Pons (tissue), 1 donor: ENCODE measurements at regions not wholly inside any gene's neighbourhood (a gene's known extent, or its start where the extent isn't known, plus 50 kb on each side); places are given as distances from the start of the nearest gene placed in this dataset.
A peak's percentile ranks its signal among the peaks of the same experiment; 100 is the strongest.

Experiments used
- DNase-seq: peaks from one replicate; pipeline ENCODE4 v3.0.0-alpha.2; 2016; ENCODE audit warnings: low spot score

- DNase-seq: no peak
These were observed 65.1 kb downstream of the SLC4A3 start for GRCh38 chr2:219692521-219692920.

DNA sequence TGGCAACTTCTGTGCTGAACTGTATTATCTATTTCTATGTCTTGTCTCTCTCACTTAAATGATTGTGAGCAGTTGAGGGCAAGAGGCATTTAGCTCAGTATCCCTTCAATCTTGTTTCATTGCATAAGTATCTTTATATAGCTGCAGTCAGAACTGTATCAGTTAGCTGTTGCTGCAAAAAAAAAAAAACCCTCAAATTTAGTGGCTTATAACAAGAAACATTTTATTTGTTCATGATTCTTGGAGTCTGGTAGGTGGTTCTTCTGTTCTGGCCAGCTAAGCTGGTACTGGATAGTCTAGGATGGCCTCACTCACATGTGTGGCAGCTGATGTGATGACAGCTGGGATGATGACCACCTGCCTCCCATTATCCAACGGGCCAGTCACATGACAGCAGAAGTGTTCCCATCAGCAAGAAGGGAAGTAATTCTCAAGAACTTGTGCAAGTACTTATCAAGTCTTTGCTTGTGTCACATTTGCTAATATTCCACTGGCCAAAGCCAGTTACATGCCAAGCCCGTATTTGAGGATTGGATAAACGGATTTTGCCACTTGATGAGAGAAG is 67.8 kb downstream of the SLC4A3 start:
- no peak for DNase-seq

- DNase-seq: no peak
These were observed 70.6 kb downstream of the SLC4A3 start for GRCh38 chr2:219697811-219698747.

- DNase-seq: no peak
These were observed 71.5 kb downstream of the SLC4A3 start for GRCh38 chr2:219698748-219699439.

GRCh38 chr2:219699440-219699821 is 72.0 kb downstream of the SLC4A3 start:
- no peak for DNase-seq

- DNase-seq: peak; percentile 18
These were observed 74.6 kb downstream of the SLC4A3 start for GRCh38 chr2:219701847-219702634.

- DNase-seq: no peak
These were observed 75.5 kb downstream of the SLC4A3 start for GRCh38 chr2:219702796-219703545.

DNA sequence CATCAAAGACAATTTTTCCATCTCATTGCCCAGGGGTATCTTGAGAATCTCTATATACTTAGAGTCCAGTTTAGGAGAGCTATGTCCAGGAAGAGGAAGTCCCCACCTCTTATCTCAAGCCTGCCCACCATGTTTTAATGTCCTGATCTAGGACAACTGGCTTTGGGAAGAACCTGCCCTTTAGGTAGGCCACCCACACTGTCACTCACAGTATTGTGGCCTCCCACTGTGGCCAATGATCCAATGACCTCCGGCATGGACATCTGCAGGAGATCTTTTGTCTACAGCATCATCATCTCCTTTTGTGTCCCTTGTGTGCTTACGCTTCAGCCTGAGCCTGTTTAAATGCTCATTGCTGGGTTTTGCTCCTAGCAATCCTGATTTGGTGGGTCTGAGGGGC is 77.4 kb downstream of the SLC4A3 start:
- no peak for DNase-seq

DNA sequence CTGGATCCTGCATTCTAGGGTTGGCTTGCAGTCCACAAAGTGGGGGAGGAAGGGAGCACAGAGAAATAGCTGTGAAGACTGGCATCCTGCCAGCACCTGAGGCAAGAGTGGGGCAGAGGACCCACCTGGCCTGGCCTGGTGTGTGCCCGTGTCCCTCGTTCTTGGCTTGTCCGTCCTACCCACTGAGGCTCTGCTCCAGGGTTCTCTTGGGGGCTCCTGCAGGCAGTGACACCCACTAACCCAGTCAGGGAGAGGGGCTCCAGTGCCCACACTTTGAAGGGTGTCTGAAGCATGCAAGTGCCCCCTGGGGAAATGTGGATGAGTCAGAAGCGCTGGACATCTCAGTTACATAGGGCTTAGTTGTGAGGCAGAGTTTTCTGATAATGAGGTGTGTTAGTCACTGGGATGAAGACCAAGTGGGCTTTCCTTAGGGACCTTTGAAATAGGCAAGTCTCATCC is 79.4 kb downstream of the SLC4A3 start:
- DNase-seq: no peak

DNA sequence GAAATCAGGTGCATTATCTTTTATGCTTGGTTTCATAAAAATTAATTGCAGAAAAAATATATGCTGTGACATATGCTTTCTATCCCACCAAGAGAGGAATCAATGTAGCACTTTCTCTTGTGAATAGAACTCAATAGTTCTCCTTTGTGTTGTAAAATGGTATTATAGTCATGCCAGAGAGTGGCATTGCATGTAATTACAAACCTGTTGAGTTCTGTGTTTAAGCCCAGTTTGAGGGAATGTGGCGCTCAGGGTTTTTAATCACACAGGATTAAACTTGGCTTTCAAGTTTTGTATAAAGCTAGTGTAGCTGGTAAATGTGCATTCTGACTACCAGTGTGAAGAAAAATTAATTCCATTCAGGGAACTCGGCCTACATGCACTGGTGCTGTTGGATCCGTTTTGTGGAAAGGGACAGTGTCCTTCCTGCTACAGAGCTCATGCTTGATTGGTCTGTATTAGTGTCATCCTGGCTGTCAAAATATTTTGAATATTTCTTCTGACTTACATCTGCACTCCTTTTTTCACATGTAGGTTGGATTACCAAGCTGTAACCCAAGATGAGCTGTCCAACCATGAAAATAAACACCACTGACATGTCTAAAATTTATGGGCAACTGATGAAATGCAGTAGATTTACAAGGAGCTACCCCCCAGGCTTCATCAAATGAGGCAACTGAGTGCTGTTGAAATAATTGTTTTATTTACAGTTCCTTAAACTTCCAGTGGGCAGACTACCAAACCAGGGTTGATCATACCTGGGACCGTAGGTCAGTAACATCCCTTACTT is 80.3 kb downstream of the SLC4A3 start:
- DNase-seq: no peak

GRCh38 chr2:219709331-219709761 is 81.9 kb downstream of the SLC4A3 start:
- no peak for DNase-seq

GRCh38 chr2:219713110-219713509 is 85.7 kb downstream of the SLC4A3 start:
- DNase-seq: no peak

- DNase-seq: no peak
These were observed 87.4 kb downstream of the SLC4A3 start for GRCh38 chr2:219714681-219715400.

DNA sequence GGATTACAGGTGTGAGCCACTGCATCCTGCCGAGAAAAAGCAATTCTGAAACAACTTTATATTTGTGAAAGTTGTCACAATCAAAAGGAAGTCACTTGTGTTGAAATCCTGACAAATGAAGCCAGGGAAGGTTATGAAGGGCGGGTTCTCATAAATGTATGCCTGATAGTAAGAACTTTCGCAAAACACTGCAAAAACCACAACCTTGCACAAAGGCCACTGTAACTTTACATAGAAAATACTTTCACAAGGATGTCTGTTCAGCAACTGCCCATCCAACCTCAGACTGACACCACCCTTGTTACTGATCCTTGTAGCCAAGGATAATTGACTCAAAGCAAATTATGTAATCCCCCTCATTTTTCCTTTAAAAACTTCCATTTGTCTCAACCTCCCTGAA is 90.6 kb downstream of the SLC4A3 start:
- DNase-seq: no peak

DNA sequence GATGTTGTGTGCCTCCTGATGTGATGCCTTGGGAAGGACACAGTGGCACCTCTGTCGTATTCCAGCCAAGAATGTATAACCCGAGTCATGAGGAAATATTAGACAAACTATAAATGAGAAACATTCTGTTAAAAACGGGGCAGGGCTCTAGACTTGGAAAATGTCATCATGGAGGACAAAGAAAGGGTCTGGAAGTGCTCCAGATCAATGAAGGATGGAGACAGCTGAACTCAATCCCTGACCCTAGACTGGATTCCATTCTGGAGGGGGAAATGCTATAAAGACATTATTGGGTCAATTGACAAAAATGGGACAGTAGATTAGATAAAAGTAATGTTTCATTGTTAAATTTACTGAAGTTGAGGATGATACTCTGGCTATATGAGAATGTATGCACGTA is 92.1 kb downstream of the SLC4A3 start:
- no peak for DNase-seq

DNA sequence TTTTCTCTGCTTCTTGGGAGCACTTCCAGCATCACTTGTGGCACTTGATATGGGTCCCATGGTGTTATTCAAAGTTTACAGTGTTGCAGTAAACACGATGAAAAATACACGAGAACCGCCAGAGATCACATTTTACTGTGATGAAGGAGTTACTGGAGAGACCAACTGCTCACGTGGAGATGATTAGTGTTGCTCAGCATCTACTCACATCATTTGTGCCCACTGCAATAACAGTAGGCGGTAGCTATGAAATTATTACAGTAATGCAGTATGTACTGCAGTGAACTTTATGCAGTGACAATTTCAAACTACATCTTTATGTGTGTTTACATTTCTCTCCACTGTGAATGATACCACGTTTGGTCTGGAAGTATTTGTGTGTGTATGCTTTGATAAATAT is 93.5 kb downstream of the SLC4A3 start:
- no peak for DNase-seq

GRCh38 chr2:219722276-219722879 is 94.9 kb downstream of the SLC4A3 start:
- DNase-seq: no peak

- DNase-seq: no peak
These were observed 95.9 kb downstream of the SLC4A3 start for GRCh38 chr2:219723311-219723710.

DNA sequence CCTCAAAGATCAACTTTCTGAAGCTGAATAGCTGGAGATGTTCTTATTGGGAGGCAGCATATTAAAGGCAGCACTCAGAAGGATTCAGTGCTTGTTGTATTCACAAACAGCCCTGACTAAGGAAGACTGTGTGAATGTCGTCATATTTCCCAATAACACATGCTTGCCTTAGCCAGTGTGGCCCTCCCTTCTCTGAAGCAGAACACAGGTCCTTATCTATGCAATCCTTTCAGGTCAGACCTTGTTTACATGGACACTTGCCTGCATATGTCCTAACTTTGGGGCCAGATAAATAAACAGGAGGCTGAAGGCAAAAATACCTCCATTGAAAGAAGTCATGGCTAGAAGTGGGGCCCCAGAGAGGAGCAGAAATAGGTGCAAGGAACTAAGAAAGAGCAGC is 97.2 kb downstream of the SLC4A3 start:
- no peak for DNase-seq
